Activated CD4-positive, alpha-beta T cell treated with anti-CD3 and anti-CD28 coated beads for 36 hours (primary cell): ENCODE measurements at regions not wholly inside any gene's neighbourhood (a gene's known extent, or its start where the extent isn't known, plus 50 kb on each side); places are given as distances from the start of the nearest gene placed in this dataset.

Experiments used
- ATAC-seq: fragments of 200-7000 bp; cut with Tn5 transposase; one replicate; pipeline ENCODE4 v1.10.0; 2021; ENCODE audit warnings: mild to moderate bottlenecking, moderate library complexity
- CTCF ChIA-PET: fragments of 350-600 bp; sonication (Branson Sonifier 250); formaldehyde crosslinking; loops from one replicate; lab custom pipeline; 2021; ENCODE audit warnings: antibody characterized with exemption; lab: Charles Lee
- POLR2A ChIA-PET: fragments of 350-600 bp; sonication (Branson Sonifier 250); formaldehyde crosslinking; loops from one replicate; lab custom pipeline; 2021; ENCODE audit warnings: antibody characterized with exemption, inconsistent platforms; lab: Charles Lee
- DNase-seq: peaks from one replicate; pipeline ENCODE4 v3.0.0-alpha.2; 2020
- H3K27ac Mint-ChIP-seq: one replicate; pipeline ENCODE4 v1.8.0; 2021; ENCODE audit warnings: mixed read lengths
- H3K27me3 Mint-ChIP-seq: one replicate; pipeline ENCODE4 v1.8.0; 2021; ENCODE audit warnings: mixed read lengths
- H3K36me3 Mint-ChIP-seq: one replicate; pipeline ENCODE4 v1.8.0; 2021; ENCODE audit warnings: low read depth, mixed read lengths
- H3K4me1 Mint-ChIP-seq: one replicate; pipeline ENCODE4 v1.8.0; 2021; ENCODE audit warnings: mixed read lengths
- H3K4me3 Mint-ChIP-seq: one replicate; pipeline ENCODE4 v1.8.0; 2021; ENCODE audit warnings: mild to moderate bottlenecking, moderate library complexity, mixed read lengths
- H3K9me3 Mint-ChIP-seq: one replicate; pipeline ENCODE4 v1.8.0; 2021; ENCODE audit warnings: low read depth, mixed read lengths
- intact Hi-C, 2 experiments: fragments of 100-400 bp; cut with DNase I in 1 of 2; cut with micrococcal nuclease in 1 of 2; formaldehyde crosslinking; loops; one replicate each; pipeline versions ENCODE4 v1.14.2 to v1.15.1; 2022 to 2024; cut with DNase I, micrococcal nuclease

- Mint-ChIP-seq H3K36me3 (no peaks in the 10 kb centered on the region), H3K27ac (no peak overlapping the region), H3K4me3 (no peak overlapping the region), H3K27me3 (no peaks in the 10 kb centered on the region), H3K9me3 (peaks cover 9% of the 10 kb centered on the region), H3K4me1 (no peaks in the 10 kb centered on the region)
- CTCF ChIA-PET = no interaction called here
- intact Hi-C loops = no loop called here
- ATAC-seq (no peak), DNase-seq (no peak)
- POLR2A ChIA-PET = no interaction called here
Measured at GRCh38 chr13:103835052-103835451, 768.8 kb upstream of the SLC10A2 start.

- no peaks in the 10 kb centered on the region for H3K4me1 Mint-ChIP-seq
- H3K4me3 Mint-ChIP-seq = no peak overlapping the region
- no peaks in the 10 kb centered on the region for H3K36me3 Mint-ChIP-seq
- POLR2A ChIA-PET = no interaction called here
- H3K9me3 Mint-ChIP-seq = peaks cover 9% of the 10 kb centered on the region
- H3K27ac Mint-ChIP-seq = no peak overlapping the region
- H3K27me3 Mint-ChIP-seq = no peaks in the 10 kb centered on the region
- ATAC-seq (no peak), DNase-seq (no peak)
- CTCF ChIA-PET = no interaction called here
- intact Hi-C loops = no loop called here
Measured at GRCh38 chr13:103833294-103833852, 767.2 kb upstream of the SLC10A2 start.

GRCh38 chr13:103815619-103816018 lies 749.4 kb upstream of the SLC10A2 start:
- no peaks in the 10 kb centered on the region for H3K36me3 Mint-ChIP-seq
- ChIA-PET POLR2A (no interaction called here), CTCF (interaction anchor here (0.6 kb wide), 1 partner anchor 89 kb away, joined by 3 read pairs; no protein-coding TSS in a partner anchor)
- intact Hi-C loops = no loop called here
- no peak for ATAC-seq
- H3K27me3 Mint-ChIP-seq = no peaks in the 10 kb centered on the region
- H3K27ac Mint-ChIP-seq = no peak overlapping the region
- H3K4me1 Mint-ChIP-seq = no peaks in the 10 kb centered on the region
- H3K9me3 Mint-ChIP-seq = peaks cover 8% of the 10 kb centered on the region
- no peak for DNase-seq
- H3K4me3 Mint-ChIP-seq = no peak overlapping the region

GRCh38 chr13:103812971-103813370 lies 746.8 kb upstream of the SLC10A2 start:
- ChIA-PET POLR2A (no interaction called here), CTCF (interaction anchor here (0.7 kb wide), 1 partner anchor 231 kb away, joined by 3 read pairs; no protein-coding TSS in a partner anchor)
- ATAC-seq (no peak), DNase-seq (no peak)
- intact Hi-C loops = no loop called here
- no peak overlapping the region for H3K27ac Mint-ChIP-seq
- H3K36me3 Mint-ChIP-seq = no peaks in the 10 kb centered on the region
- no peaks in the 10 kb centered on the region for H3K27me3 Mint-ChIP-seq
- H3K9me3 Mint-ChIP-seq = peaks cover 3% of the 10 kb centered on the region
- no peak overlapping the region for H3K4me3 Mint-ChIP-seq
- H3K4me1 Mint-ChIP-seq = no peaks in the 10 kb centered on the region

GRCh38 chr13:103812558-103812957 lies 746.3 kb upstream of the SLC10A2 start:
- H3K9me3 Mint-ChIP-seq = peaks cover 3% of the 10 kb centered on the region
- H3K27me3 Mint-ChIP-seq = no peaks in the 10 kb centered on the region
- H3K36me3 Mint-ChIP-seq = no peaks in the 10 kb centered on the region
- H3K27ac Mint-ChIP-seq = no peak overlapping the region
- DNase-seq (no peak), ATAC-seq (no peak)
- H3K4me1 Mint-ChIP-seq = no peaks in the 10 kb centered on the region
- intact Hi-C loops = no loop called here
- ChIA-PET CTCF (interaction anchor here (0.7 kb wide), 1 partner anchor 231 kb away, joined by 3 read pairs; no protein-coding TSS in a partner anchor), POLR2A (no interaction called here)
- H3K4me3 Mint-ChIP-seq = no peak overlapping the region

- peaks cover 3% of the 10 kb centered on the region for H3K9me3 Mint-ChIP-seq
- ATAC-seq = no peak
- H3K4me1 Mint-ChIP-seq = no peaks in the 10 kb centered on the region
- no peak overlapping the region for H3K27ac Mint-ChIP-seq
- POLR2A ChIA-PET = no interaction called here
- no peak overlapping the region for H3K4me3 Mint-ChIP-seq
- intact Hi-C loops = no loop called here
- DNase-seq = no peak
- CTCF ChIA-PET = no interaction called here
- H3K36me3 Mint-ChIP-seq = no peaks in the 10 kb centered on the region
- no peaks in the 10 kb centered on the region for H3K27me3 Mint-ChIP-seq
Measured at GRCh38 chr13:103810026-103810425, 743.8 kb upstream of the SLC10A2 start.

GRCh38 chr13:103805771-103806170 lies 739.6 kb upstream of the SLC10A2 start:
- Mint-ChIP-seq H3K4me1 (no peaks in the 10 kb centered on the region), H3K4me3 (no peak overlapping the region), H3K36me3 (no peaks in the 10 kb centered on the region), H3K27me3 (no peaks in the 10 kb centered on the region), H3K27ac (no peak overlapping the region), H3K9me3 (peaks cover 2% of the 10 kb centered on the region)
- ATAC-seq (no peak), DNase-seq (no peak)
- intact Hi-C loops = no loop called here
- CTCF ChIA-PET = no interaction called here
- POLR2A ChIA-PET = no interaction called here

- ChIA-PET CTCF (interaction anchor here (0.5 to 0.8 kb wide), 2 partner anchors 302 to 495 kb away, joined by 3 to 4 read pairs; no protein-coding TSS in a partner anchor), POLR2A (no interaction called here)
- no peaks in the 10 kb centered on the region for H3K27me3 Mint-ChIP-seq
Measured at GRCh38 chr13:103803349-103803748, 737.1 kb upstream of the SLC10A2 start.

GRCh38 chr13:103799028-103799427 lies 732.8 kb upstream of the SLC10A2 start:
- POLR2A ChIA-PET = no interaction called here
- Mint-ChIP-seq H3K4me3 (no peak overlapping the region), H3K27me3 (no peaks in the 10 kb centered on the region), H3K4me1 (no peaks in the 10 kb centered on the region), H3K27ac (no peak overlapping the region), H3K9me3 (peaks cover 3% of the 10 kb centered on the region), H3K36me3 (no peaks in the 10 kb centered on the region)
- CTCF ChIA-PET = no interaction called here
- intact Hi-C loops = no loop called here
- ATAC-seq (no peak), DNase-seq (no peak)

More at GRCh38 chr13:103803349-103803748, 737.1 kb upstream of the SLC10A2 start:
- Mint-ChIP-seq H3K36me3 (no peaks in the 10 kb centered on the region), H3K27ac (no peak overlapping the region), H3K4me3 (no peak overlapping the region), H3K4me1 (no peaks in the 10 kb centered on the region), H3K9me3 (peaks cover 2% of the 10 kb centered on the region)
- intact Hi-C loops = no loop called here
- ATAC-seq = no peak
- DNase-seq = no peak

GRCh38 chr13:103795892-103796478 lies 729.8 kb upstream of the SLC10A2 start:
- Mint-ChIP-seq H3K4me3 (no peak overlapping the region), H3K27me3 (no peaks in the 10 kb centered on the region), H3K9me3 (peaks cover 1% of the 10 kb centered on the region), H3K36me3 (no peaks in the 10 kb centered on the region), H3K27ac (no peak overlapping the region), H3K4me1 (no peaks in the 10 kb centered on the region)
- POLR2A ChIA-PET = no interaction called here
- ATAC-seq (no peak), DNase-seq (no peak)
- intact Hi-C loops = no loop called here
- CTCF ChIA-PET = no interaction called here

- no peak overlapping the region for H3K4me3 Mint-ChIP-seq
- no peaks in the 10 kb centered on the region for H3K4me1 Mint-ChIP-seq
- no peaks in the 10 kb centered on the region for H3K27me3 Mint-ChIP-seq
- ATAC-seq (no peak), DNase-seq (no peak)
- POLR2A ChIA-PET = no interaction called here
- H3K36me3 Mint-ChIP-seq = no peaks in the 10 kb centered on the region
- CTCF ChIA-PET = interaction anchor here (0.5 kb wide), 1 partner anchor 63 kb away, joined by 3 read pairs; no protein-coding TSS in a partner anchor
- H3K9me3 Mint-ChIP-seq = peaks cover 1% of the 10 kb centered on the region
- intact Hi-C loops = no loop called here
- H3K27ac Mint-ChIP-seq = no peak overlapping the region
Measured at GRCh38 chr13:103794526-103794925, 728.3 kb upstream of the SLC10A2 start.

- H3K36me3 Mint-ChIP-seq = no peaks in the 10 kb centered on the region
- no peaks in the 10 kb centered on the region for H3K27me3 Mint-ChIP-seq
- POLR2A ChIA-PET = no interaction called here
- DNase-seq (no peak), ATAC-seq (no peak)
- no peaks in the 10 kb centered on the region for H3K4me1 Mint-ChIP-seq
- H3K4me3 Mint-ChIP-seq = no peak overlapping the region
- no peak overlapping the region for H3K27ac Mint-ChIP-seq
- intact Hi-C loops = no loop called here
- CTCF ChIA-PET = no interaction called here
- H3K9me3 Mint-ChIP-seq = no peaks in the 10 kb centered on the region
Measured at GRCh38 chr13:103788061-103788652, 721.9 kb upstream of the SLC10A2 start.
